GM18508 (cell line): ENCODE measurements at regions not wholly inside any gene's neighbourhood (a gene's known extent, or its start where the extent isn't known, plus 50 kb on each side); places are given as distances from the start of the nearest gene placed in this dataset.

Source experiments
- ATAC-seq: cut with Tn5 transposase; IDR thresholded peaks from one replicate; pipeline ENCODE4 v1.9.1; 2021; ENCODE audit warnings: moderate number of reproducible peaks; ENCODE audit not compliant: insufficient read depth, unreplicated experiment

- ATAC-seq: no peak
These were observed 280.6 kb upstream of the CLEC14A start for GRCh38 chr14:38536376-38537038.

GRCh38 chr14:38528582-38528981, 272.7 kb upstream of the CLEC14A start:
- ATAC-seq: no peak

DNA sequence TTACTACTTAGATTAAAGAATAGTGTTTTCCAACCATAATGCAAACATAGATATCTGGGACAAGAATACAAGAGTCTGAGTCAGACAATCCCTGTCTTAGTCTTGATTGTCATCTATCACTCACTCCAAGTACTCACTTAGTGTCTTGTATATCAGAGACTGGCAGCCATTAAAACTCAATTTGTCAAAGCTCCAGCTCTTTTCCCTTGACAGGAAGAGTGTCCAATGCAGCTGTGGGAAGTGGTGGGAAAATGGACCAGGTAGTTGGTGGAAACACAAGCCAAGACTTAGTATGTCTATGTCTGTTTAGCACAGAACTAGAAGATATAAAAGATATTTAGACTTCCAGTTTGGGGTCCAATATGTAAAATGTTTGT, 271.6 kb upstream of the CLEC14A start:
- no peak for ATAC-seq

DNA sequence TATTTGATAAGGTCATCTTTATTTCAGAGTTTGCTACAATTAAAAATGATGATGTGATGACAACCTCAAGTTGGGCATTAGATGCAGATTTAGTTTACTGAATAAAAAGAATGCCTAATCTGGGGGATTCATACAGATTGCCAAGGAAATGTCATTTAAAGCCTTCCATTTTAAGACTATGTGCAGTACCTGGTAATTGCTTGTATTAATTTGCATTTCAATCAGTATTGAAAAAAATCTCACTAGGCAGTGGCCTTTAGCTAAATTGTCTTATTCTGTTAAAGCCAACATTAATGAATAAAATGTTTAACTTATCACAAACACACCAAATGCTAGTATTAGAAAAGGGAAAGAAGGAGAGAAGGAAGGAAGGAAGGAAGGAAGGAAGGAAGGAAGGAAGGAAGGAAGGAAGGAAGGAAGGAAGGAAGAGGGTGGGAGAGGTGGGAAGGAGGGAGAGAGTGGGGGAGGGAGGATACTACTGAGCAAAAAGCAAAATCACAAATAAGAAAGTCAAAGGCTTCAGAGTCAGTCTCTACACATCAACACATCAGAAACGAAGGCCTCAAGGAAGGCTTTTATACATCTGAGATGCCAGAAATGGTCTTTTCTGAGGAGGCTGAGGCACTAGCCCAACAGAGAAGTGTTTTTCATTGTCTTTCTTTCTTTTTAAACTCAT, 271.1 kb upstream of the CLEC14A start:
- no peak for ATAC-seq

DNA sequence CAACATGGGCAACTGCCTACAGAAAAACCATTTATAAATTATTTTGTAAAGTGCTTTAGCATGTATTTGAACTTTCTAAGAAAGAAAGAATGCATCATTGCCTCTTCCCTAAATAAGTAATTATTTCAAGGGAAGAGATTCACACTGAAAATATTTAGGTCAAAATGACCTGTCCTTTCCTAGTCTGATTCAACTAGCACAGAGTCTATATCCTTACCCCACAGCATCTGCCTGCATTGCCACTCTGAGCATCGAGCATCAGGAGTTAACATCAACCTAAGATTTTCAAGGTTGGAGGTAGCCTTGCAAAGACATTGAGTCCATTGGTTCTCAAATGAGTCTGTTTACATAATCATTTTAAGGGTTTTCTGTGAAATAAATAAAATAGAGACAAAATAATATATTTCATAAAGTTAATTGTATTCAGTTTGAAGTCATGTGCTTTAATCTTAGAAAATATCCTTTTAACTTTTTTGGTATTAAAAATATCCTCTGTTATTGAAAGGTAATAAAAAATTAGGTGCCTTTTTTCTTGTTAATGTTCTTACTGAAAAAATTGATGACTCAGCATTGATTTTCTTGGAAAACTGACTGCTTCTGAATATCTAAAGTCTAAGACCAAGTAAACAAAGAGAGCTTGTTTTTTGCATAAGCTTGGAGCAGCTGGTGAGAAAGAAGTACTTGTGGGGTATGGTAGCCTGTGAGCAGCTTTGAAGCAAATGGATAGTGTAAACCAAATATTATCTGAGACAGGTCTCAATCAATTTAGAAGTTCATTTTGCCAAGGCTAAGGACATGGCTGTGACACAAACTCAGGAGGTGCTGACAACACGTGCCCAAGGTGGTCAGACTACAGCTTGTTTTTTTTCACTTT, 269.0 kb upstream of the CLEC14A start:
- no peak for ATAC-seq

GRCh38 chr14:38522724-38523123, 266.8 kb upstream of the CLEC14A start:
- ATAC-seq: no peak

DNA sequence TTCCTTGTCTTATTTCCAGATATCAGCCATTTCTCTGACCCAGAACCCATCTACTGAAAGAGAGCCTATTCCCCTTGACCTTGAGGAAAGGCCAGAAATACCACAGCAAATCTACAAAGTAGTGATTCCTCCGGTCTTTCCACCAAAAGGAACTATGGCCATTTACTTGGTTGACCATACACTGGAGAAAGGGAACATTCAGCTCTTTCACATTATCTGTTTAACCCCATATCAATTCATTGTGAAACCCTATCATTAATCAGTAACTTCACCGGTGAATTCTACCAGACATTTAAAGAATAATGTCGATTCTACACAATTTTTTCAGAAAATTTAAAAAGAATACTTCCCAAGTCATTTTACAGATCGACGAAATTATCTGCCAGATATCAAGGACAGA, 265.7 kb upstream of the CLEC14A start:
- no peak for ATAC-seq

GRCh38 chr14:38517426-38517825, 261.5 kb upstream of the CLEC14A start:
- ATAC-seq: no peak

- ATAC-seq: no peak
These were observed 256.3 kb upstream of the CLEC14A start for GRCh38 chr14:38512236-38512635.

- no peak for ATAC-seq
These were observed 251.4 kb upstream of the CLEC14A start for GRCh38 chr14:38507299-38507698.

GRCh38 chr14:38505973-38506249, 250.0 kb upstream of the CLEC14A start:
- ATAC-seq: no peak

DNA sequence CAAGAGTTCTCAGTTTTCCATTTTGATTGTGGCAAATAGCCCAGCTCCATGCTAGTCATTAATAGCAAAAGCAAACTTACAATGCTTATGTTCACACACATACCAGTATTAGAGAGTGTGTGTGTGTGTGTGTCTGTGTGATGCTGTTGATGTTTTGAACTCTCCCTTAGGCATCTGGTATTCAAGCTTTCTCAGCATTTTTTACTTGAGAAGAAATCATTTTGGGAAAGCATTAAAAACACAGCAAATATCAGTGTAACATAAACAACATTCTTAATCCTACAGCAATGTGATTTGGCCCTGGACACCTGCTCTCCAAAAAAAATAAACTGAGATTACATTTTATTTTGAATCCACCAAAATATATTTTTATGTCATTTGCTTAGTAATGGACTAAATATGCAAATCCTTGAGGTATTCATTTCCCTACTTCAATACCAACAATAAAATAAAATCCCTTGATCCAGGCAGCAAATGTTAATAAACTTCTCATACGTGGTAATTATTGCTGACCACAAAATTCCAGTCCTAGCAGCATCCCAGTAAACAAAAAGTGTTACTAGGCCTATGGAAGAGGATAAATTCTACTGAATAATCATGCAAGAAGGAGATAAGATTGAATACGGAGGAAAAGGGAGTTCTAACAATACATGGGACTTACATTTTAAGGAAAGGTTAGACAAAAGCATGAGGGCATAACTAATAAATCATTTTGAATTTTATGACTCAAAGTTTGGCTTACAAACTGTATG, 249.5 kb upstream of the CLEC14A start:
- no peak for ATAC-seq

DNA sequence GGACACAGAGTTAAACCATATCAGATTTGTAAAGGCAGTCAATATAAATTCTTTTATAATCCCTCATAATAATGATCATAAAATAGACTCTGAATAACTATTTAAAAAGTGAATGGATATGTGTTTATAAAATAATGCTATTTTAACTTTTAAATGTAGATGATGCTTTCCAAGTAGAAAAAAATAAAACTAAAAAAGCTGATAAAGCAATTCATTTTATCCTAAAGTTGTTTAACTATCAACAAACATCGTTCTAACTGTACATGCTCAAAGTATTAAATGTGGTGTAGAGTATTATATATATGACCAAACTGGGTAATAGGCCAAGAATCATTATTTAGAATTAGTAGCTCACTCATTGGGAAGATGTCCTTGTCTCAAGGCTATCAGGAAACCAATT, 248.3 kb upstream of the CLEC14A start:
- ATAC-seq: no peak

DNA sequence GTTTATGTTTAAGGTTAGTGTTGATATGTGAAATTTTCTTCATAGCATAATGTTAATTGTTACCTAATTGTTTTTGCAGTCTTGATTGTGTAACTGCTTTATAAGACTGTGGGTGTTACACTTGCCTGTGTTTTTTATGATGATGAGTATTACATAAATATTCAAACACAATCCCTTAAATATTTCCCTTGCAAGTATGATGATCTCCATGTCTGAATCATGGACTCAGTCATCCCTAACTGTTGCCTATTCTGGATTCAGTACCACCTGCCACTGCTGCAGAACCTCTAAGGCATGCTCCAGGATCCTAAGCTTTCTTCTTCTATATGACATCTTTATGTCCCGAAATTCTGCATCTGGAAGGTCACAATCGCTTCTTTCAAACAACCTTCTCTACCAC, 246.3 kb upstream of the CLEC14A start:
- ATAC-seq: no peak

DNA sequence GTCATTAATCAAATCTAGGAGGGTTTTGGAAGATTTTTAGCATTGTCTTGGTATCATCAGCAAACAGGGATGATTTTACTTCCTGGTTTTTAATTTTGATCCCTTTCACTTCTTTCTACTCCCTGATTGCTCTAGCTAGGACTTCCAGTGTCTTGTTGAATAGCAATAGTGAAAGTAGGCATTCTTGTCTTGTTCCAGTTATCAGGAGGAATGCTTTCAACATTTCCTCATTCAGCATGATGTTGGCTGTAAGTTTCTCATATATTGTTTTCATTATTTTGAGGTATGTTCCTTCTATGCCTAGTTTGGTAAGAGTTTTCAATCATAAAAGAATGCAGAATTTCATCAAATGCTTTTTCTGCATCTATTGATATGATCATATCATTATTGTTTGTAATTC, 244.2 kb upstream of the CLEC14A start:
- no peak for ATAC-seq

GRCh38 chr14:38496092-38496491, 240.2 kb upstream of the CLEC14A start:
- no peak for ATAC-seq

- ATAC-seq: peak; percentile 92
These were observed 234.4 kb upstream of the CLEC14A start for GRCh38 chr14:38490273-38490672.

DNA sequence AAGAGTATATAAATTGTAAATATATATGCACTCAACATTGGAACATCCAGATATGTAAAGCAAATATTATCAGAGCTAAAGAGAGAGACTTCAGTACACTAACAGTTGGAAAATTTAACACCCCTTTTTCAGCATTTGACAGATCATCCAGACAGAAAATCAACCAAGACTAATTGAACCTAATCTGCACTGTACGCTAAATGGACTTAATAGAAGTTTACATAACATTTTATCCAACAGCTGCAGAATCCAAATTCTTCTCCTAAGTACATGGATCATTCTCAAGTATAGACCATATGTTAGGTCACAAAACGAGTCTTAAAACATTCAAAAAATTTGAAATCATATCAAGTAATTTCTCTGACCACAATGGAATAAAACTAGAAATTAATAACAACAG, 229.1 kb upstream of the CLEC14A start:
- ATAC-seq: no peak

DNA sequence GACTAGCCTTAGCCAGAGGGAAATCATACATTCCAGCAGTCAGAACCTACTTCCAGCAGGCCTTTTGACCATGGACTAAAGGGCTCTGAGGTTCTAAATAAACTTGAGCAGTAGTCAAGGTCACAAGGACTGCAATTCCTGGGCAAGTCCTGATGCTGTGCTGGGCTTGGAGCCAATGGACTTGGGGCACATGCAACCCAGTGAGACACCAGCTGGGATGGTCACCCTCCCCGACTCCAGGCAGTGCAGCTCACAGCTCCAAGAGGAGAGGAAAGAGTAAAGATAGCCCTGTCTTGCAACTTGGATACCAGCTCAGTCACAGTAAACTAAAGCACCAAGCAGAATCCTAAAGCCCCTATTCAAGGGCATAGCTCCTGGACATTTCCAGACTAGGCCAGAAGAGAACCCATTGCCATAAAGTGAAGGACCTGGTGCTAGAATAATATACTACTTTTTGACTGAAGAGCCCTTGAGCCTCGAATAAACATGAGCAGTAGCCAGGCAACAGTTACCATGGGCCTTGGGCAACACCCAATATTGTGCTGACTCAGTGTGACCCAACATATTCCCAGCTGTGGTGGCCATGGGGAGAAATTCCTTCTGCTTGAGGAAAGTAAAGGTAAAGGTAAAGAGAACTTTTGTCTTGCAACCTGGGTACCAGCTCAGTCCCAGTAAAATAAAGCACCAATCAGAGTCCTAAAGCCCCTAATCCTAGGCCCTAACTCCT, 226.2 kb upstream of the CLEC14A start:
- ATAC-seq: no peak

GRCh38 chr14:38469156-38469555, 213.3 kb upstream of the CLEC14A start:
- no peak for ATAC-seq
